Parathyroid adenoma (tissue), 2 donors: ENCODE measurements at regions not wholly inside any gene's neighbourhood (a gene's known extent, or its start where the extent isn't known, plus 50 kb on each side); places are given as distances from the start of the nearest gene placed in this dataset.
"Not testable (repeated sequence)": the region's sequence is repeated elsewhere in the genome, so short reads cannot be mapped to it uniquely, and the experiment has no call there.

Source experiments
- H2AFZ ChIP-seq: fragments of 300-600 bp; sonication (generic); one replicate; pipeline ENCODE4 v1.7.0; 2017; ENCODE audit warnings: antibody characterized with exemption, mild to moderate bottlenecking
- H3K27ac ChIP-seq: fragments of 300-600 bp; sonication (generic); one replicate; pipeline ENCODE4 v1.7.0; 2017
- H3K27me3 ChIP-seq: fragments of 300-600 bp; sonication (generic); one replicate; pipeline ENCODE4 v1.7.0; 2017; ENCODE audit warnings: low read length; ENCODE audit not compliant: control insufficient read depth, insufficient read depth
- H3K36me3 ChIP-seq: fragments of 300-600 bp; sonication (generic); one replicate; pipeline ENCODE4 v1.7.0; 2017; ENCODE audit warnings: low read length; ENCODE audit not compliant: control insufficient read depth, insufficient read depth
- H3K4me1 ChIP-seq: fragments of 300-600 bp; sonication (generic); one replicate; pipeline ENCODE4 v1.7.0; 2017; ENCODE audit warnings: control low read depth
- H3K4me2 ChIP-seq: fragments of 300-600 bp; sonication (generic); one replicate; pipeline ENCODE4 v1.7.0; 2017; ENCODE audit warnings: low read length
- H3K4me3 ChIP-seq: fragments of 300-600 bp; sonication (generic); one replicate; pipeline ENCODE4 v1.7.0; 2017; ENCODE audit warnings: low read depth, low read length
- H3K79me2 ChIP-seq: fragments of 300-600 bp; sonication (generic); one replicate; pipeline ENCODE4 v1.7.0; 2017; ENCODE audit warnings: control low read depth
- H3K9ac ChIP-seq: fragments of 300-600 bp; sonication (generic); one replicate; pipeline ENCODE4 v1.7.0; 2017; ENCODE audit warnings: mild to moderate bottlenecking
- H3K9me3 ChIP-seq: fragments of 300-600 bp; sonication (generic); one replicate; pipeline ENCODE4 v1.7.0; 2017; ENCODE audit warnings: low read length; ENCODE audit not compliant: control insufficient read depth
- CTCF ChIP-seq: fragments of 300-600 bp; sonication (generic); IDR thresholded peaks from one replicate; pipeline ENCODE4 v1.7.0; 2017; ENCODE audit warnings: antibody characterized with exemption, mild to moderate bottlenecking
- donor health status: primary hyperparathyroidism.

GRCh38 chr16:5917436-5918195, 820.0 kb upstream of the EEF2KMT start:
- H3K9me3 ChIP-seq = no peaks in the 10 kb centered on the region
- TF ChIP-seq CTCF = no peak
- H3K4me1 ChIP-seq = no peaks in the 10 kb centered on the region
- no peaks in the 10 kb centered on the region for H3K36me3 ChIP-seq
- H3K4me2 ChIP-seq = no peak overlapping the region
- no peak overlapping the region for H3K9ac ChIP-seq
- no peak overlapping the region for H2AFZ ChIP-seq
- H3K27me3 ChIP-seq = no peaks in the 10 kb centered on the region
- H3K4me3 ChIP-seq = no peak overlapping the region
- H3K27ac ChIP-seq = no peak overlapping the region
- H3K79me2 ChIP-seq = no peaks in the 10 kb centered on the region

- Histone ChIP-seq H3K27me3 (no peaks in the 10 kb centered on the region), H3K4me2 (no peak overlapping the region), H3K9me3 (no peaks in the 10 kb centered on the region), H3K9ac (no peak overlapping the region), H2AFZ (no peak overlapping the region), H3K36me3 (no peaks in the 10 kb centered on the region), H3K4me3 (no peak overlapping the region), H3K4me1 (no peaks in the 10 kb centered on the region), H3K79me2 (no peaks in the 10 kb centered on the region), H3K27ac (no peak overlapping the region)
- TF ChIP-seq CTCF = no peak
Measured at GRCh38 chr16:5916711-5917191, 819.2 kb upstream of the EEF2KMT start.

GRCh38 chr16:5911241-5911640, 813.6 kb upstream of the EEF2KMT start:
- Histone ChIP-seq H3K9ac (no peak overlapping the region), H3K4me2 (no peak overlapping the region), H3K4me3 (no peak overlapping the region), H3K9me3 (no peaks in the 10 kb centered on the region), H3K79me2 (no peaks in the 10 kb centered on the region), H3K27me3 (no peaks in the 10 kb centered on the region), H3K4me1 (no peaks in the 10 kb centered on the region), H2AFZ (no peak overlapping the region), H3K27ac (no peak overlapping the region), H3K36me3 (no peaks in the 10 kb centered on the region)
- no peak for TF ChIP-seq CTCF

GRCh38 chr16:5909556-5909955, 812.0 kb upstream of the EEF2KMT start:
- H3K9ac ChIP-seq, H3K4me1 ChIP-seq, H3K27ac ChIP-seq, H3K36me3 ChIP-seq, H3K27me3 ChIP-seq, H2AFZ ChIP-seq, H3K79me2 ChIP-seq, H3K4me3 ChIP-seq, H3K4me2 ChIP-seq, H3K9me3 ChIP-seq: not testable (repeated sequence)

- Histone ChIP-seq H2AFZ (no peak overlapping the region), H3K4me3 (no peak overlapping the region), H3K4me1 (no peaks in the 10 kb centered on the region), H3K36me3 (no peaks in the 10 kb centered on the region), H3K4me2 (no peak overlapping the region), H3K79me2 (no peaks in the 10 kb centered on the region), H3K27ac (no peak overlapping the region), H3K27me3 (no peaks in the 10 kb centered on the region), H3K9me3 (no peaks in the 10 kb centered on the region), H3K9ac (no peak overlapping the region)
- no peak for TF ChIP-seq CTCF
Measured at GRCh38 chr16:5907544-5907943, 809.9 kb upstream of the EEF2KMT start.
